ENCODE measurements at regions not wholly inside any gene's neighbourhood (a gene's known extent, or its start where the extent isn't known, plus 50 kb on each side); places are given as distances from the start of the nearest gene placed in this dataset.
A peak's percentile ranks its signal among the peaks of the same experiment; 100 is the strongest.

GRCh38 chr18:39486268-39486667 is 1920.7 kb upstream of the CELF4 start:
- Histone ChIP-seq H3K79me2 (ENCODE audit: control insufficient read depth in 1 of 2, insufficient read depth in 2 of 2, low read length in 2 of 2) (no peaks in the 10 kb centered on the region), H3K27me3 (replicated peaks in 1 of 4; ENCODE audit: control insufficient read depth in 3 of 4, extremely low read depth in 1 of 4, insufficient read depth in 3 of 4, low read length in 3 of 4) (no peaks in the 10 kb centered on the region), H3K79me1 (ENCODE audit: low read depth, low read length) (no peaks in the 10 kb centered on the region), H3K9me3 (ENCODE audit: insufficient read depth in 2 of 2, low read depth in 1 of 2, low read length in 1 of 2) (no peaks in the 10 kb centered on the region), H3K27ac (ENCODE audit: low read depth, low read length) (no peak overlapping the region), H3K4me1 (replicated peaks in 1 of 4; ENCODE audit: control insufficient read depth in 3 of 4, insufficient read depth in 4 of 4, low read length in 3 of 4) (peaks cover 0 to 3% (median 0%) of the 10 kb centered on the region in 4 experiments; a peak in 1 of 7 replicates), H2BK12ac (ENCODE audit: low read depth, low read length) (no peak overlapping the region), H2BK120ac (replicated peaks; ENCODE audit: low read depth, low read length) (no peak overlapping the region), H2AFZ (ENCODE audit: low read length) (no peak overlapping the region), H4K91ac (replicated peaks; ENCODE audit: insufficient read length, low read length) (no peak overlapping the region), H4K20me1 (replicated peaks in 1 of 2; ENCODE audit: control insufficient read depth in 1 of 2, insufficient read depth in 2 of 2, low read length in 2 of 2) (no peaks in the 10 kb centered on the region), H3K18ac (ENCODE audit: extremely low read depth, low read length) (no peak overlapping the region), H2BK20ac (ENCODE audit: low read length) (no peak overlapping the region), H3K4me2 (ENCODE audit: insufficient read depth in 1 of 2, low read depth in 2 of 2, low read length in 2 of 2) (no peak overlapping the region), H2BK5ac (ENCODE audit: low read depth, low read length) (no peak overlapping the region), H2BK15ac (ENCODE audit: low read length) (no peak overlapping the region), H3K9ac (replicated peaks in 1 of 4; ENCODE audit: extremely low read depth in 1 of 4, low read depth in 3 of 4, low read length in 3 of 4) (no peak overlapping the region), H3K14ac (ENCODE audit: insufficient read length) (no peak overlapping the region), H3K23ac (ENCODE audit: insufficient read length) (no peak overlapping the region), H4K8ac (ENCODE audit: extremely low read depth, insufficient read depth, low read length) (no peak overlapping the region), H3K36me3 (ENCODE audit: control insufficient read depth in 2 of 4, insufficient read depth in 4 of 4, low read length in 3 of 4) (no peaks in the 10 kb centered on the region), H3K4me3 (ENCODE audit: extremely low read depth in 1 of 4, insufficient read depth in 2 of 4, low read depth in 3 of 4, low read length in 4 of 4) (no peak overlapping the region), H3K56ac (replicated peaks; ENCODE audit: insufficient read length, low read depth, low read length) (no peak overlapping the region), H3K4ac (replicated peaks; ENCODE audit: insufficient read length, low read depth, low read length) (no peak overlapping the region), H2AK5ac (ENCODE audit: low read depth, low read length) (no peak overlapping the region), H4K5ac (ENCODE audit: insufficient read length, low read depth, low read length) (no peak overlapping the region), H3K23me2 (ENCODE audit: low read depth, low read length) (no peaks in the 10 kb centered on the region)
- POLR2A ChIA-PET (ENCODE audit: partially characterized antibody), result no interaction called here
- FAIRE-seq (no peak), DNase-seq (ENCODE audit: low read depth in 1 of 2, low spot score in 2 of 2) (peak in 1 of 2 experiments; percentile 1)
- CTCF ChIA-PET (ENCODE audit: partially characterized antibody), result interaction anchor here (1.0 to 1.3 kb wide), 3 partner anchors 11 to 353 kb away, joined by 3 read pairs; no protein-coding TSS in a partner anchor
- TF ChIP-seq RAD21 (IDR thresholded peaks at IDR 0.05 in 1 of 2, conservative IDR thresholded peaks at IDR 0.05 in 1 of 2; ENCODE audit: low read depth in 2 of 2, low read length in 2 of 2) (peak; percentile 42 to 51; a peak in 3 of 4 replicates), CTCF (IDR thresholded peaks at IDR 0.05; ENCODE audit: control extremely low read depth in 1 of 3, insufficient read depth in 1 of 3, low read depth in 1 of 3, low read length in 3 of 3) (peak in 2 of 3 experiments; percentile 53 to 61; a peak in 3 of 4 replicates), KDM4A (IDR thresholded peaks at IDR 0.05; ENCODE audit: low read depth, low read length, severe bottlenecking) (no peak), GABPA (IDR thresholded peaks at IDR 0.05; ENCODE audit: borderline replicate concordance, insufficient read depth, low read length) (no peak)
- 96% methylated on average over 3 of the region's 3 CpGs; no CpG with 5 or more reads in 1 of the 2 experiments for WGBS, 2 experiments (ENCODE audit: extremely low coverage in 1 of 2, insufficient coverage in 1 of 2, insufficient read length in 1 of 2, insufficient replicate concordance in 2 of 2, low coverage in 1 of 2, low lambda C conversion rate in 2 of 2, missing lambda C conversion rate in 1 of 2)

Measured in H1 (cell line).